Liver (tissue), 3 donors: ENCODE measurements at regions not wholly inside any gene's neighbourhood (a gene's known extent, or its start where the extent isn't known, plus 50 kb on each side); places are given as distances from the start of the nearest gene placed in this dataset.

Experiments
- ATF3 ChIP-seq: IDR thresholded peaks from 2 replicates; pipeline ENCODE4 v1.6.1; 2016; ENCODE audit warnings: antibody characterized with exemption
- GABPA ChIP-seq, 2 donors: IDR thresholded peaks in 1 of 2; conservative IDR thresholded peaks in 1 of 2; 2 replicates each; pipeline ENCODE4 v1.6.1; 2016; ENCODE audit warnings: antibody characterized with exemption in 2 of 2, mild to moderate bottlenecking in 1 of 2, moderate library complexity in 1 of 2
- HNF4G ChIP-seq: IDR thresholded peaks from 2 replicates; pipeline ENCODE4 v1.6.1; 2016; ENCODE audit warnings: antibody characterized with exemption
- JUND ChIP-seq, 2 donors: IDR thresholded peaks; 2 replicates each; pipeline ENCODE4 v1.6.1; 2016; ENCODE audit warnings: antibody characterized with exemption in 2 of 2
- MAX ChIP-seq: IDR thresholded peaks from 2 replicates; pipeline ENCODE4 v1.6.1; 2016; ENCODE audit warnings: antibody characterized with exemption
- RXRA ChIP-seq, 2 donors: IDR thresholded peaks; 2 replicates each; pipeline ENCODE4 v1.6.1; 2017 to 2018; ENCODE audit warnings: antibody characterized with exemption in 2 of 2, mild to moderate bottlenecking in 1 of 2
- TAF1 ChIP-seq: conservative IDR thresholded peaks from 2 replicates; pipeline ENCODE4 v1.6.1; 2016; ENCODE audit warnings: antibody characterized with exemption, mild to moderate bottlenecking
- ZBTB33 ChIP-seq: IDR thresholded peaks from 2 replicates; pipeline ENCODE4 v1.6.1; 2016; ENCODE audit warnings: antibody characterized with exemption
- TF ChIP-seq, protein P1 (sequence below): fragments of 150-350 bp; IDR thresholded peaks from 2 replicates; pipeline ENCODE4 v1.5.1; 2017; ENCODE audit warnings: improper control_type of control experiment, low read depth, low read length; ENCODE audit not compliant: missing input control
- donor health status: healthy.
- donor health status: healthy.

GRCh38 chr22:23484651-23485050 is 95.4 kb downstream of the IGLL1 start:
- TF ChIP-seq MAX, result no peak
- no peak for TF ChIP-seq ATF3
- no peak for TF ChIP-seq JUND (IDR thresholded peaks at IDR 0.05)
- TF ChIP-seq, protein P1, sequence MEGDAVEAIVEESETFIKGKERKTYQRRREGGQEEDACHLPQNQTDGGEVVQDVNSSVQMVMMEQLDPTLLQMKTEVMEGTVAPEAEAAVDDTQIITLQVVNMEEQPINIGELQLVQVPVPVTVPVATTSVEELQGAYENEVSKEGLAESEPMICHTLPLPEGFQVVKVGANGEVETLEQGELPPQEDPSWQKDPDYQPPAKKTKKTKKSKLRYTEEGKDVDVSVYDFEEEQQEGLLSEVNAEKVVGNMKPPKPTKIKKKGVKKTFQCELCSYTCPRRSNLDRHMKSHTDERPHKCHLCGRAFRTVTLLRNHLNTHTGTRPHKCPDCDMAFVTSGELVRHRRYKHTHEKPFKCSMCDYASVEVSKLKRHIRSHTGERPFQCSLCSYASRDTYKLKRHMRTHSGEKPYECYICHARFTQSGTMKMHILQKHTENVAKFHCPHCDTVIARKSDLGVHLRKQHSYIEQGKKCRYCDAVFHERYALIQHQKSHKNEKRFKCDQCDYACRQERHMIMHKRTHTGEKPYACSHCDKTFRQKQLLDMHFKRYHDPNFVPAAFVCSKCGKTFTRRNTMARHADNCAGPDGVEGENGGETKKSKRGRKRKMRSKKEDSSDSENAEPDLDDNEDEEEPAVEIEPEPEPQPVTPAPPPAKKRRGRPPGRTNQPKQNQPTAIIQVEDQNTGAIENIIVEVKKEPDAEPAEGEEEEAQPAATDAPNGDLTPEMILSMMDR, result no peak
- no peak for TF ChIP-seq GABPA (IDR thresholded peaks at IDR 0.05 in 1 of 2, conservative IDR thresholded peaks at IDR 0.05 in 1 of 2)
- TF ChIP-seq HNF4G, result no peak
- TF ChIP-seq TAF1, result no peak
- no peak for TF ChIP-seq ZBTB33
- no peak for TF ChIP-seq RXRA (IDR thresholded peaks at IDR 0.05)
